GM23338 (cell line): ENCODE measurements at regions not wholly inside any gene's neighbourhood (a gene's known extent, or its start where the extent isn't known, plus 50 kb on each side); places are given as distances from the start of the nearest gene placed in this dataset.

ENCODE experiments used
- ATAC-seq: fragments of 200-7000 bp; cut with Tn5 transposase; 3 replicates; pipeline ENCODE4 v1.9.1; 2020
- DNase-seq: peaks from one replicate; pipeline ENCODE4 v3.0.0-alpha.2; 2015; ENCODE audit warnings: low spot score
- H2AFZ ChIP-seq: fragments of 200-600 bp; sonication (generic); 2 replicates; pipeline ENCODE4 v1.8.0; 2016; ENCODE audit warnings: antibody characterized with exemption, mild to moderate bottlenecking, moderate library complexity
- H3F3A ChIP-seq: fragments of 200-600 bp; sonication (generic); replicated peaks from 2 replicates; pipeline ENCODE4 v1.8.0; 2017; ENCODE audit warnings: antibody characterized with exemption, mixed run types, low read depth
- H3K27ac ChIP-seq: fragments of 200-600 bp; sonication (generic); 2 replicates; pipeline ENCODE4 v1.6.1; 2016; ENCODE audit warnings: low read depth
- H3K27me3 ChIP-seq: fragments of 200-600 bp; sonication (generic); 2 replicates; pipeline ENCODE4 v1.8.0; 2016; ENCODE audit warnings: mild to moderate bottlenecking, mixed run types, moderate library complexity; ENCODE audit not compliant: insufficient read depth
- H3K36me3 ChIP-seq: fragments of 200-600 bp; sonication (generic); 2 replicates; pipeline ENCODE4 v1.8.0; 2016; ENCODE audit warnings: mild to moderate bottlenecking; ENCODE audit not compliant: insufficient read depth
- H3K4me1 ChIP-seq: fragments of 200-600 bp; sonication (generic); 2 replicates; pipeline ENCODE4 v1.8.0; 2016; ENCODE audit warnings: mild to moderate bottlenecking, moderate library complexity; ENCODE audit not compliant: insufficient read depth
- H3K4me2 ChIP-seq: fragments of 200-600 bp; sonication (generic); 2 replicates; pipeline ENCODE4 v1.7.1; 2017; ENCODE audit warnings: mixed run types
- H3K4me3 ChIP-seq: fragments of 200-600 bp; sonication (generic); 2 replicates; pipeline ENCODE4 v1.6.1; 2016; ENCODE audit warnings: mixed run types
- H3K79me2 ChIP-seq: fragments of 200-600 bp; sonication (generic); replicated peaks from 2 replicates; pipeline ENCODE4 v1.8.0; 2017; ENCODE audit warnings: mild to moderate bottlenecking; ENCODE audit not compliant: insufficient read depth
- H3K9me2 ChIP-seq: fragments of 200-600 bp; sonication (generic); 2 replicates; pipeline ENCODE4 v1.8.0; 2017; ENCODE audit not compliant: insufficient read depth
- H4K20me1 ChIP-seq: fragments of 200-600 bp; sonication (generic); replicated peaks from 2 replicates; pipeline ENCODE4 v1.8.0; 2017; ENCODE audit warnings: mild to moderate bottlenecking; ENCODE audit not compliant: insufficient read depth
- H3K27ac Mint-ChIP-seq: 2 replicates; pipeline ENCODE4 v1.8.0; 2020; ENCODE audit warnings: inconsistent platforms, mild to moderate bottlenecking, moderate library complexity, mixed read lengths
- H3K27me3 Mint-ChIP-seq: 3 replicates; pipeline ENCODE4 v1.8.0; 2022; ENCODE audit warnings: low read depth, mild to moderate bottlenecking, moderate library complexity, mixed read lengths, inconsistent platforms; ENCODE audit not compliant: insufficient read depth, poor library complexity
- H3K36me3 Mint-ChIP-seq: 3 replicates; pipeline ENCODE4 v1.8.0; 2021; ENCODE audit warnings: low read depth, mild to moderate bottlenecking, inconsistent platforms, moderate library complexity, mixed read lengths
- H3K4me1 Mint-ChIP-seq: 3 replicates; pipeline ENCODE4 v1.8.0; 2020; ENCODE audit warnings: mild to moderate bottlenecking, inconsistent platforms, mixed read lengths
- H3K4me3 Mint-ChIP-seq: 3 replicates; pipeline ENCODE4 v1.8.0; 2021; ENCODE audit warnings: moderate library complexity, mild to moderate bottlenecking, inconsistent platforms, mixed read lengths
- H3K9me3 Mint-ChIP-seq: 3 replicates; pipeline ENCODE4 v1.8.0; 2020; ENCODE audit warnings: moderate library complexity, mild to moderate bottlenecking, inconsistent platforms, mixed read lengths
- CREB1 ChIP-seq: fragments of 250-450 bp; sonication (Bioruptor Pico); IDR thresholded peaks from 2 replicates; pipeline ENCODE4 v1.5.0; 2020; ENCODE audit warnings: low read depth, mild to moderate bottlenecking, moderate library complexity
- CTCF ChIP-seq, 2 experiments: fragments of 200-600 bp in 1 of 2; sonication (generic) in 1 of 2; conservative IDR thresholded peaks; 2 replicates each; pipeline versions ENCODE4 v1.5.1 to v1.6.1; 2016 to 2017; ENCODE audit warnings: antibody characterized with exemption in 2 of 2, low read depth in 2 of 2, mild to moderate bottlenecking in 2 of 2, moderate library complexity in 1 of 2
- ETS1 ChIP-seq: IDR thresholded peaks from 2 replicates; pipeline ENCODE4 v1.6.1; 2016; ENCODE audit warnings: antibody characterized with exemption
- EZH2phosphoT487 ChIP-seq: fragments of 200-600 bp; sonication (generic); IDR thresholded peaks from one replicate; pipeline ENCODE4 v1.8.1; 2018; ENCODE audit warnings: antibody characterized with exemption; ENCODE audit not compliant: unreplicated experiment
- JUNB ChIP-seq: IDR thresholded peaks from one replicate; pipeline ENCODE4 v1.6.1; 2016; ENCODE audit warnings: antibody characterized with exemption; ENCODE audit not compliant: unreplicated experiment
- POLR2AphosphoS5 ChIP-seq: IDR thresholded peaks from 2 replicates; pipeline ENCODE4 v1.6.1; 2016; ENCODE audit warnings: antibody characterized with exemption, low read depth
- REST ChIP-seq: IDR thresholded peaks from one replicate; pipeline ENCODE4 v1.6.1; 2018; ENCODE audit warnings: antibody characterized with exemption; ENCODE audit not compliant: unreplicated experiment
- ZNF114 ChIP-seq: fragments of 250-450 bp; sonication (Bioruptor Pico); IDR thresholded peaks from 2 replicates; pipeline ENCODE4 v1.5.0; 2020; ENCODE audit warnings: mild to moderate bottlenecking, moderate library complexity
- ZNF462 ChIP-seq: fragments of 250-450 bp; sonication (Bioruptor Pico); IDR thresholded peaks from 2 replicates; pipeline ENCODE4 v1.5.0; 2020; ENCODE audit warnings: mild to moderate bottlenecking, moderate library complexity

- Mint-ChIP-seq H3K27me3 (peaks cover 2% of the 10 kb centered on the region), H3K9me3 (peaks cover 70% of the 10 kb centered on the region), H3K4me1 (no peaks in the 10 kb centered on the region), H3K27ac (no peak overlapping the region), H3K4me3 (no peak overlapping the region), H3K36me3 (peaks cover 8% of the 10 kb centered on the region)
- no peaks in the 10 kb centered on the region for H3K27me3 ChIP-seq
- H3K27ac ChIP-seq, result no peak overlapping the region
- no peak overlapping the region for H3K4me2 ChIP-seq
- H3K36me3 ChIP-seq, result peaks cover 7% of the 10 kb centered on the region; the same call in 1 of the 2 replicates
- no peaks in the 10 kb centered on the region for H3K4me1 ChIP-seq
- no peak overlapping the region for H3K4me3 ChIP-seq
- no peak for TF ChIP-seq ZNF114 (CRISPR knock-in tag)
- TF ChIP-seq JUNB, result no peak
- TF ChIP-seq EZH2phosphoT487, result no peak
- no peak for TF ChIP-seq ZNF462 (CRISPR knock-in tag)
- no peak for TF ChIP-seq REST
- no peak for TF ChIP-seq ETS1
- no peak for TF ChIP-seq CTCF (conservative IDR thresholded peaks at IDR 0.05; ENCODE audit: low read depth in 2 of 2)
- TF ChIP-seq CREB1, result no peak
- no peak for TF ChIP-seq POLR2AphosphoS5
- DNase-seq (no peak), ATAC-seq (no peak)
- H3F3A ChIP-seq, result no peaks in the 10 kb centered on the region
- H3K9me2 ChIP-seq, result no peaks in the 10 kb centered on the region
- H4K20me1 ChIP-seq, result no peaks in the 10 kb centered on the region
- no peaks in the 10 kb centered on the region for H3K79me2 ChIP-seq
- H2AFZ ChIP-seq, result no peak overlapping the region
Observed at GRCh38 chr11:36890121-36890679, 292.2 kb upstream of the RAG2 start.
